GM19438 (cell line): ENCODE measurements at regions not wholly inside any gene's neighbourhood (a gene's known extent, or its start where the extent isn't known, plus 50 kb on each side); places are given as distances from the start of the nearest gene placed in this dataset.

Experiments used
- ATAC-seq: cut with Tn5 transposase; IDR thresholded peaks from one replicate; pipeline ENCODE4 v1.9.1; 2021; ENCODE audit warnings: low read depth; ENCODE audit not compliant: unreplicated experiment

- no peak for ATAC-seq
These were observed 57.4 kb upstream of the ANKRD55 start for GRCh38 chr5:56290378-56291078.

DNA sequence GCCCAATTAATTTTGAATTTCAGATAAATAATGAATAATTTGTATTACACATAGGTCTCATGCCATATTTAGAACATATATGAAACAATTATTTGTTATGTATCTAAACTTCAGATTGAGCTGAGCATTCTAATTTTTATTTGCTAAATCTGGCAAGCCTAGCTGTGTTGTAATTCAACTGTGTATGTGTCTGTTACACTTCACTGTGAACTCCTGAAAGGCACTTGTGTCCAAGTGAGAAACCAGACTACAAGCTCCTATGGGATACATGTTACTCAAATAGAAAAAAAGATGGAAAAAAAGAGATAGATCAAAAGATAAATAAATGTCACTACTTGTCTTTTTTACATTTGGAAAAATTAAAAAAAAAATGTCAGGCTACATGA lies 56.5 kb upstream of the ANKRD55 start:
- ATAC-seq, result no peak

DNA sequence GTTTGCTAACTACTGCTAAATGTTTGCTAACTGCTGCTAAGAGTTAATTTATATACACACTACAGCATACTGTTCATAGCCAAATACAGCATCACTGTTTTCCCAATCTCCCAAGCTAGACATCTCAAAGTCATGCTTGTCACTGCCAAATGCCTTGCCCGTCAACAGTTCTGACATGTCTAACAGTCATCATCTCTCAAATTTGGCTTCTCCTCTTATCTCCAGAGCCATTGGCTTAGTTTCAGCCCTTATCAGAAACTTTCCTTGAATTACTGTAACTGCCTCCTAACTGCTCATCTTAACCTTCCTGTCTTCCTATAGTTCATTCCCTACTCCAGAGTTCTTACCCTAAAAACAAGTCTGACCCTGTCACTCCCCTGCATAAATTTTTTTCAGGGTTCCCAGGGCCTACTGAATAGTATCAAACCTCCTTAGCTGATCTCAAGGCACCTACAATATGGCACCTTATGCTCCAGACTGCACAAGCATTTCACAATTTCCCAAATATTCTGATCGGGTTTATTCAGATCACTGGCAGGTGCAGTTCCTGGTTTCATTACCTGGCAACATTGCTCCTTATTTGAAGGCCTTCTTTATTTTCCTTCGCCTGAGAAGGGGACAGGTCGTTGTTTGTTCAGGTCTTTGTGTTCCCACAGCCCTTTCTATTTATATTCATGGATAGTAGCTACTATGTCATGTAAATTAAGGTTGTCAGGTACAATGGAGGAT lies 55.9 kb upstream of the ANKRD55 start:
- no peak for ATAC-seq

DNA sequence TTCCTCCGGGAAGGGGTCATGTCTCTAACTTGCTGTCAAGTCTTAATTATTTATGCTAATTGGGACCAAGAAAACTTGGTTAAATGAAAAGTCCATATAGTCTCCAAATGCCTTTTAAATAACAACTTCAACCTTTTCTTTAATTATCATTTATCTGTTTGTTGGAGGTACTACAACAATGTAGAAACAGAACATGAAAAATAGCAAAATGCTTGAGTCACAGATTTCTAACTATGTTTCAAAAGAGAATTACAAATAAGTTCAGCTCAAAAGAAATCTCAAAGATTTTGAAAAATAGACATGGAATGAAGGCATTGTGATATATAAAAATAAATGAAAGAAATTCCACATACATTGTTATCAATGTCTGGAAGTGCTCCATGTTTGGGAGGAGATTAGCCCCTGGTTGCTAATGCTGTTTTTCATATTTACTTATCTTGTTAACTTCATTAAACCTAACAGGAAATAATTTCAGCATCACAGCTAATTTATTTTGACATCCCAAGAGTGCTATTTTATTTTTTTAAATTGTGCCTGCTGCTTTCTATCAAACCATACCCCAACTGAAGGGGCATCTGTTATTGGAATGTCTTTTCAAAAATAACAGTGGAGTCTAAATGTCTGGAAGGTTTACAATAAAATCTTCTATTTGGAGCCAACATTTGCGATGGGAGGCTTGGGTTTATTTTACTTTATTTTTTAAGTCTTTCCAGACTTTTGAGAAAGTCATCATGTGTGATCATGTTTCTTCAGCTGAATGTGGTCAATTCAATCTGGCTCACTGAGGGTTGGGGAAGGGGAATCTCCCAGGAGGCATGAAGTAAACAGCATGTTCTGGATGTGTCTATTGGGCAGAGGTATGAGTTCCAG lies 53.1 kb upstream of the ANKRD55 start:
- ATAC-seq, result no peak

- ATAC-seq, result no peak
These were observed 49.8 kb upstream of the ANKRD55 start for GRCh38 chr5:56282951-56283350.
